Body of pancreas (tissue), 4 donors: ENCODE measurements at regions not wholly inside any gene's neighbourhood (a gene's known extent, or its start where the extent isn't known, plus 50 kb on each side); places are given as distances from the start of the nearest gene placed in this dataset.

Source experiments
- ATAC-seq: fragments of 150-250 bp; one replicate; pipeline ENCODE4 v1.9.1; 2016
- DNase-seq, 4 donors: peaks; one replicate each; pipeline ENCODE4 v3.0.0-alpha.2; 2019
- H3K27ac ChIP-seq, 4 donors: fragments of 200-600 bp; sonication (generic); 1 replicate in 3 of 4; 2 replicates in 1 of 4; pipeline versions ENCODE4 v1.5.1 to v1.6.1; 2016 to 2019; ENCODE audit warnings: mild to moderate bottlenecking in 1 of 4, mixed read lengths in 1 of 4, moderate library complexity in 1 of 4
- H3K27me3 ChIP-seq, 2 donors: fragments of 200-600 bp; sonication (generic); one replicate each; pipeline ENCODE4 v1.6.0; 2016; ENCODE audit warnings: mild to moderate bottlenecking in 1 of 2
- H3K36me3 ChIP-seq, 2 donors: fragments of 200-600 bp; sonication (generic); replicated peaks in 1 of 2; 2 replicates each; pipeline ENCODE4 v1.5.1; 2016; ENCODE audit warnings: low read depth in 2 of 2; ENCODE audit not compliant: insufficient read depth in 1 of 2
- H3K4me1 ChIP-seq: fragments of 200-600 bp; sonication (generic); one replicate; pipeline ENCODE4 v1.6.0; 2016
- H3K4me3 ChIP-seq, 2 donors: fragments of 200-600 bp; sonication (generic); 1 replicate in 1 of 2; 2 replicates in 1 of 2; pipeline ENCODE4 v1.5.1; 2016 to 2019
- H3K9me3 ChIP-seq, 3 donors: fragments of 200-600 bp; sonication (generic); 1 replicate in 2 of 3; 2 replicates in 1 of 3; pipeline ENCODE4 v1.5.1; 2016
- CTCF ChIP-seq, 7 experiments: fragments of 450-650 bp in 4 of 7; fragments of 200-600 bp in 3 of 7; sonication (generic) in 3 of 7; IDR thresholded peaks; one replicate each; pipeline ENCODE4 v1.5.1; 2016 to 2019; ENCODE audit warnings: antibody characterized with exemption in 7 of 7
- POLR2A ChIP-seq, 3 donors: fragments of 450-650 bp; IDR thresholded peaks; one replicate each; pipeline ENCODE4 v1.6.1; 2016; ENCODE audit warnings: antibody characterized with exemption in 3 of 3, mild to moderate bottlenecking in 2 of 3
- WGBS, 2 donors: methylation state at CpG; one replicate each; pipeline ENCODE4 v1.1.5; 2017; 5-methylcytosine and 5-hydroxymethylcytosine counted together
- intact Hi-C: fragments of 100-400 bp; cut with DNase I; formaldehyde crosslinking; loops from one replicate; pipeline ENCODE4 v1.15.1; 2023

GRCh38 chr17:22459953-22460350 is 767.6 kb downstream of the KCNJ18 start:
- DNase-seq (no peak), ATAC-seq (no peak)
- peaks cover 0 to 2% (median 0%) of the 10 kb centered on the region in 3 donors for H3K9me3 ChIP-seq
- H3K27me3 ChIP-seq = no peaks in the 10 kb centered on the region
- TF ChIP-seq POLR2A (IDR thresholded peaks at IDR 0.05) (no peak), CTCF (IDR thresholded peaks at IDR 0.05) (no peak)
- no peak overlapping the region for H3K27ac ChIP-seq
- intact Hi-C loops = no loop called here
- H3K36me3 ChIP-seq = no peaks in the 10 kb centered on the region
- H3K4me1 ChIP-seq = no peaks in the 10 kb centered on the region
- 60 to 69% methylated on average over 1 to 15 of the region's 15 CpGs for WGBS, 2 donors
- no peak overlapping the region for H3K4me3 ChIP-seq

GRCh38 chr17:22460461-22461063 is 768.2 kb downstream of the KCNJ18 start:
- H3K27me3 ChIP-seq = no peaks in the 10 kb centered on the region
- TF ChIP-seq POLR2A (IDR thresholded peaks at IDR 0.05) = no peak
- TF ChIP-seq CTCF (IDR thresholded peaks at IDR 0.05) = no peak
- WGBS, 2 donors = 61 to 77% methylated on average over 4 to 6 of the region's 6 CpGs
- H3K4me3 ChIP-seq = no peak overlapping the region
- no peak overlapping the region for H3K27ac ChIP-seq
- no peak for ATAC-seq
- no peaks in the 10 kb centered on the region for H3K4me1 ChIP-seq
- DNase-seq = no peak
- no peaks in the 10 kb centered on the region for H3K9me3 ChIP-seq
- intact Hi-C loops = no loop called here
- H3K36me3 ChIP-seq = no peaks in the 10 kb centered on the region

GRCh38 chr17:22461460-22462145 is 769.3 kb downstream of the KCNJ18 start:
- WGBS, 2 donors = 49 to 55% methylated on average over 9 to 14 of the region's 14 CpGs
- Histone ChIP-seq H3K27ac (no peak overlapping the region), H3K4me3 (no peak overlapping the region), H3K36me3 (no peaks in the 10 kb centered on the region), H3K4me1 (no peaks in the 10 kb centered on the region), H3K9me3 (no peaks in the 10 kb centered on the region), H3K27me3 (no peaks in the 10 kb centered on the region)
- intact Hi-C loops = no loop called here
- TF ChIP-seq POLR2A (IDR thresholded peaks at IDR 0.05) = no peak
- TF ChIP-seq CTCF (IDR thresholded peaks at IDR 0.05) = no peak
- ATAC-seq = no peak
- no peak for DNase-seq

GRCh38 chr17:22462461-22462860 is 770.1 kb downstream of the KCNJ18 start:
- Histone ChIP-seq H3K4me3 (no peak overlapping the region), H3K27me3 (no peaks in the 10 kb centered on the region), H3K9me3 (no peaks in the 10 kb centered on the region), H3K4me1 (no peaks in the 10 kb centered on the region), H3K27ac (no peak overlapping the region), H3K36me3 (no peaks in the 10 kb centered on the region)
- no peak for DNase-seq
- intact Hi-C loops = no loop called here
- no peak for TF ChIP-seq CTCF (IDR thresholded peaks at IDR 0.05)
- 55 to 59% methylated on average over 6 of the region's 6 CpGs for WGBS, 2 donors
- no peak for ATAC-seq
